ENCODE measurements at regions not wholly inside any gene's neighbourhood (a gene's known extent, or its start where the extent isn't known, plus 50 kb on each side); places are given as distances from the start of the nearest gene placed in this dataset.

DNA sequence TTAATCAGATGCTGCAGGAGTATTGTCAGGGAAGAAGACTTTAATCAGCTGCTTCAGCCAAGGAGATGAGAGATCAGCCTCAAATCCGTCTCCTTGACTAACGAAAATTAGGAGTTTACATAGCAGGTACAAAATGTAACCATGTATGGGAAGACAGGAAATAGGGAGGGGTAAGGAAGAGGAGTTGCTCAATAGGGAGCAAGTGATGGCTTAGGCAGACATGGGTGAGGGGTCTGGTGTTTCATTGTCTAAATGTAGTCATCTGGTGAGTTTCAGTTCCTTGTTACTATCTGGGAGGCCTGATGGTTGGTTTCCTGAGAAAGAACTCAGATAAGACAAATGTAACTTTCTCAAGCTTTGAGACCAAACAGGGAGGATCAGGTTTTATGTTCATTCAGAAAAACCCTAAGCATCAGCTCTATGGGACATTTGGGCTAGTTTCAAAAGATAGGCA is 217.3 kb upstream of the SULF2 start:
- DNase-seq (ENCODE audit: low spot score), result no peak
- Mint-ChIP-seq H3K27ac (no peak overlapping the region), H3K4me3 (no peak overlapping the region), H3K27me3 (ENCODE audit: low read depth) (no peaks in the 10 kb centered on the region; the same call in 1 of the 2 replicates), H3K9me3 (peaks cover 18% of the 10 kb centered on the region), H3K4me1 (peaks cover 12% of the 10 kb centered on the region), H3K36me3 (peaks cover 3% of the 10 kb centered on the region)
- no peak for TF ChIP-seq ZNF219 (CRISPR knock-in tag; IDR thresholded peaks at IDR 0.05; ENCODE audit: borderline replicate concordance)
- TF ChIP-seq ZNF416 (CRISPR knock-in tag; IDR thresholded peaks at IDR 0.05), result no peak
- no peak for TF ChIP-seq TEAD1 (CRISPR knock-in tag; IDR thresholded peaks at IDR 0.05)
- TF ChIP-seq, protein P1, sequence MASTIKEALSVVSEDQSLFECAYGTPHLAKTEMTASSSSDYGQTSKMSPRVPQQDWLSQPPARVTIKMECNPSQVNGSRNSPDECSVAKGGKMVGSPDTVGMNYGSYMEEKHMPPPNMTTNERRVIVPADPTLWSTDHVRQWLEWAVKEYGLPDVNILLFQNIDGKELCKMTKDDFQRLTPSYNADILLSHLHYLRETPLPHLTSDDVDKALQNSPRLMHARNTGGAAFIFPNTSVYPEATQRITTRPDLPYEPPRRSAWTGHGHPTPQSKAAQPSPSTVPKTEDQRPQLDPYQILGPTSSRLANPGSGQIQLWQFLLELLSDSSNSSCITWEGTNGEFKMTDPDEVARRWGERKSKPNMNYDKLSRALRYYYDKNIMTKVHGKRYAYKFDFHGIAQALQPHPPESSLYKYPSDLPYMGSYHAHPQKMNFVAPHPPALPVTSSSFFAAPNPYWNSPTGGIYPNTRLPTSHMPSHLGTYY (CRISPR knock-in tag; IDR thresholded peaks at IDR 0.05), result no peak
- TF ChIP-seq, protein P2, sequence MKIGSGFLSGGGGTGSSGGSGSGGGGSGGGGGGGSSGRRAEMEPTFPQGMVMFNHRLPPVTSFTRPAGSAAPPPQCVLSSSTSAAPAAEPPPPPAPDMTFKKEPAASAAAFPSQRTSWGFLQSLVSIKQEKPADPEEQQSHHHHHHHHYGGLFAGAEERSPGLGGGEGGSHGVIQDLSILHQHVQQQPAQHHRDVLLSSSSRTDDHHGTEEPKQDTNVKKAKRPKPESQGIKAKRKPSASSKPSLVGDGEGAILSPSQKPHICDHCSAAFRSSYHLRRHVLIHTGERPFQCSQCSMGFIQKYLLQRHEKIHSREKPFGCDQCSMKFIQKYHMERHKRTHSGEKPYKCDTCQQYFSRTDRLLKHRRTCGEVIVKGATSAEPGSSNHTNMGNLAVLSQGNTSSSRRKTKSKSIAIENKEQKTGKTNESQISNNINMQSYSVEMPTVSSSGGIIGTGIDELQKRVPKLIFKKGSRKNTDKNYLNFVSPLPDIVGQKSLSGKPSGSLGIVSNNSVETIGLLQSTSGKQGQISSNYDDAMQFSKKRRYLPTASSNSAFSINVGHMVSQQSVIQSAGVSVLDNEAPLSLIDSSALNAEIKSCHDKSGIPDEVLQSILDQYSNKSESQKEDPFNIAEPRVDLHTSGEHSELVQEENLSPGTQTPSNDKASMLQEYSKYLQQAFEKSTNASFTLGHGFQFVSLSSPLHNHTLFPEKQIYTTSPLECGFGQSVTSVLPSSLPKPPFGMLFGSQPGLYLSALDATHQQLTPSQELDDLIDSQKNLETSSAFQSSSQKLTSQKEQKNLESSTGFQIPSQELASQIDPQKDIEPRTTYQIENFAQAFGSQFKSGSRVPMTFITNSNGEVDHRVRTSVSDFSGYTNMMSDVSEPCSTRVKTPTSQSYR (CRISPR knock-in tag; IDR thresholded peaks at IDR 0.05), result no peak
- TF ChIP-seq ZBTB21 (CRISPR knock-in tag; IDR thresholded peaks at IDR 0.05; ENCODE audit: borderline replicate concordance), result no peak
- TF ChIP-seq, protein P3, sequence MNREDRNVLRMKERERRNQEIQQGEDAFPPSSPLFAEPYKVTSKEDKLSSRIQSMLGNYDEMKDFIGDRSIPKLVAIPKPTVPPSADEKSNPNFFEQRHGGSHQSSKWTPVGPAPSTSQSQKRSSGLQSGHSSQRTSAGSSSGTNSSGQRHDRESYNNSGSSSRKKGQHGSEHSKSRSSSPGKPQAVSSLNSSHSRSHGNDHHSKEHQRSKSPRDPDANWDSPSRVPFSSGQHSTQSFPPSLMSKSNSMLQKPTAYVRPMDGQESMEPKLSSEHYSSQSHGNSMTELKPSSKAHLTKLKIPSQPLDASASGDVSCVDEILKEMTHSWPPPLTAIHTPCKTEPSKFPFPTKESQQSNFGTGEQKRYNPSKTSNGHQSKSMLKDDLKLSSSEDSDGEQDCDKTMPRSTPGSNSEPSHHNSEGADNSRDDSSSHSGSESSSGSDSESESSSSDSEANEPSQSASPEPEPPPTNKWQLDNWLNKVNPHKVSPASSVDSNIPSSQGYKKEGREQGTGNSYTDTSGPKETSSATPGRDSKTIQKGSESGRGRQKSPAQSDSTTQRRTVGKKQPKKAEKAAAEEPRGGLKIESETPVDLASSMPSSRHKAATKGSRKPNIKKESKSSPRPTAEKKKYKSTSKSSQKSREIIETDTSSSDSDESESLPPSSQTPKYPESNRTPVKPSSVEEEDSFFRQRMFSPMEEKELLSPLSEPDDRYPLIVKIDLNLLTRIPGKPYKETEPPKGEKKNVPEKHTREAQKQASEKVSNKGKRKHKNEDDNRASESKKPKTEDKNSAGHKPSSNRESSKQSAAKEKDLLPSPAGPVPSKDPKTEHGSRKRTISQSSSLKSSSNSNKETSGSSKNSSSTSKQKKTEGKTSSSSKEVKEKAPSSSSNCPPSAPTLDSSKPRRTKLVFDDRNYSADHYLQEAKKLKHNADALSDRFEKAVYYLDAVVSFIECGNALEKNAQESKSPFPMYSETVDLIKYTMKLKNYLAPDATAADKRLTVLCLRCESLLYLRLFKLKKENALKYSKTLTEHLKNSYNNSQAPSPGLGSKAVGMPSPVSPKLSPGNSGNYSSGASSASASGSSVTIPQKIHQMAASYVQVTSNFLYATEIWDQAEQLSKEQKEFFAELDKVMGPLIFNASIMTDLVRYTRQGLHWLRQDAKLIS (CRISPR knock-in tag; IDR thresholded peaks at IDR 0.05; ENCODE audit: borderline replicate concordance), result no peak
- no peak for TF ChIP-seq FOXJ3 (CRISPR knock-in tag; IDR thresholded peaks at IDR 0.05; ENCODE audit: borderline replicate concordance)
- TF ChIP-seq, protein P4, sequence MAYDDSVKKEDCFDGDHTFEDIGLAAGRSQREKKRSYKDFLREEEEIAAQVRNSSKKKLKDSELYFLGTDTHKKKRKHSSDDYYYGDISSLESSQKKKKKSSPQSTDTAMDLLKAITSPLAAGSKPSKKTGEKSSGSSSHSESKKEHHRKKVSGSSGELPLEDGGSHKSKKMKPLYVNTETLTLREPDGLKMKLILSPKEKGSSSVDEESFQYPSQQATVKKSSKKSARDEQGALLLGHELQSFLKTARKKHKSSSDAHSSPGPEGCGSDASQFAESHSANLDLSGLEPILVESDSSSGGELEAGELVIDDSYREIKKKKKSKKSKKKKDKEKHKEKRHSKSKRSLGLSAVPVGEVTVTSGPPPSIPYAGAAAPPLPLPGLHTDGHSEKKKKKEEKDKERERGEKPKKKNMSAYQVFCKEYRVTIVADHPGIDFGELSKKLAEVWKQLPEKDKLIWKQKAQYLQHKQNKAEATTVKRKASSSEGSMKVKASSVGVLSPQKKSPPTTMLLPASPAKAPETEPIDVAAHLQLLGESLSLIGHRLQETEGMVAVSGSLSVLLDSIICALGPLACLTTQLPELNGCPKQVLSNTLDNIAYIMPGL (CRISPR knock-in tag; IDR thresholded peaks at IDR 0.05), result no peak
- ChIA-PET POLR2A (no interaction called here), CTCF (no interaction called here)
- no peak for ATAC-seq

DNA sequence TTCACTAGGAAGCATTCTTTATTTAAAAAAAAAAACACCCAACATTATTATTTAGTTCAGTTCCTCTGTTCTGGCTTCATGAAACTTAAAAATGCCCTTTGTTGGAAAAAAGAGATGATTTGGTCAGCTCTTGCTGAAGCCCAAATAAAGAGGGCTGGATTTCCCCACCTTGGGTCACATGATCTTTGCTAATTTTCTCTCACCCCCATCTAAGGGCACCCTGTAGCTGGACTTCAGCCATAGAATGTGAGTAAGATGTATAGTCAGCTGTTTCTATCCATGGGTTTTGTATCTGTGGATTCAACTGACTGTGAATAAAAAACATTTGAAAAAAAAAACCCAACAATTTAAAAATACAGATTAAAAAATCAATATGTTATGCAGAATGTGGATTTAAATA is 213.9 kb upstream of the SULF2 start:
- Mint-ChIP-seq H3K27ac (no peak overlapping the region), H3K27me3 (ENCODE audit: low read depth) (no peaks in the 10 kb centered on the region), H3K36me3 (peaks cover 11% of the 10 kb centered on the region), H3K4me1 (peaks cover 34% of the 10 kb centered on the region), H3K9me3 (peaks cover 22% of the 10 kb centered on the region), H3K4me3 (no peak overlapping the region)
- ATAC-seq (no peak), DNase-seq (ENCODE audit: low spot score) (no peak)
- ChIA-PET CTCF (no interaction called here), POLR2A (no interaction called here)
- TF ChIP-seq, protein P5, sequence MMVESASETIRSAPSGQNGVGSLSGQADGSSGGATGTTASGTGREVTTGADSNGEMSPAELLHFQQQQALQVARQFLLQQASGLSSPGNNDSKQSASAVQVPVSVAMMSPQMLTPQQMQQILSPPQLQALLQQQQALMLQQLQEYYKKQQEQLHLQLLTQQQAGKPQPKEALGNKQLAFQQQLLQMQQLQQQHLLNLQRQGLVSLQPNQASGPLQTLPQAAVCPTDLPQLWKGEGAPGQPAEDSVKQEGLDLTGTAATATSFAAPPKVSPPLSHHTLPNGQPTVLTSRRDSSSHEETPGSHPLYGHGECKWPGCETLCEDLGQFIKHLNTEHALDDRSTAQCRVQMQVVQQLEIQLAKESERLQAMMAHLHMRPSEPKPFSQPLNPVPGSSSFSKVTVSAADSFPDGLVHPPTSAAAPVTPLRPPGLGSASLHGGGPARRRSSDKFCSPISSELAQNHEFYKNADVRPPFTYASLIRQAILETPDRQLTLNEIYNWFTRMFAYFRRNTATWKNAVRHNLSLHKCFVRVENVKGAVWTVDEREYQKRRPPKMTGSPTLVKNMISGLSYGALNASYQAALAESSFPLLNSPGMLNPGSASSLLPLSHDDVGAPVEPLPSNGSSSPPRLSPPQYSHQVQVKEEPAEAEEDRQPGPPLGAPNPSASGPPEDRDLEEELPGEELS (CRISPR knock-in tag; IDR thresholded peaks at IDR 0.05), result no peak
- TF ChIP-seq ZNF317 (CRISPR knock-in tag; IDR thresholded peaks at IDR 0.05; ENCODE audit: borderline replicate concordance, low read depth) (no peak), ESRRA (CRISPR knock-in tag; IDR thresholded peaks at IDR 0.05; ENCODE audit: borderline replicate concordance) (no peak), NFATC4 (CRISPR knock-in tag; IDR thresholded peaks at IDR 0.05) (no peak)
- TF ChIP-seq, protein P6, sequence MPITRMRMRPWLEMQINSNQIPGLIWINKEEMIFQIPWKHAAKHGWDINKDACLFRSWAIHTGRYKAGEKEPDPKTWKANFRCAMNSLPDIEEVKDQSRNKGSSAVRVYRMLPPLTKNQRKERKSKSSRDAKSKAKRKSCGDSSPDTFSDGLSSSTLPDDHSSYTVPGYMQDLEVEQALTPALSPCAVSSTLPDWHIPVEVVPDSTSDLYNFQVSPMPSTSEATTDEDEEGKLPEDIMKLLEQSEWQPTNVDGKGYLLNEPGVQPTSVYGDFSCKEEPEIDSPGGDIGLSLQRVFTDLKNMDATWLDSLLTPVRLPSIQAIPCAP (CRISPR knock-in tag; IDR thresholded peaks at IDR 0.05), result no peak
